HG03108 (cell line): ENCODE measurements at regions not wholly inside any gene's neighbourhood (a gene's known extent, or its start where the extent isn't known, plus 50 kb on each side); places are given as distances from the start of the nearest gene placed in this dataset.

Source experiments
- ATAC-seq: cut with Tn5 transposase; IDR thresholded peaks from one replicate; pipeline ENCODE4 v1.9.1; 2021; ENCODE audit warnings: moderate library complexity; ENCODE audit not compliant: unreplicated experiment

- no peak for ATAC-seq
Observed at GRCh38 chr5:174399411-174399810, 325.0 kb upstream of the MSX2 start.

GRCh38 chr5:174400461-174400860 lies 323.9 kb upstream of the MSX2 start:
- ATAC-seq = no peak

- no peak for ATAC-seq
Observed at GRCh38 chr5:174401793-174402192, 322.6 kb upstream of the MSX2 start.

GRCh38 chr5:174402222-174402812 lies 322.1 kb upstream of the MSX2 start:
- ATAC-seq = no peak

GRCh38 chr5:174404848-174405247 lies 319.5 kb upstream of the MSX2 start:
- no peak for ATAC-seq

GRCh38 chr5:174409070-174409469 lies 315.3 kb upstream of the MSX2 start:
- ATAC-seq = no peak

- no peak for ATAC-seq
Observed at GRCh38 chr5:174409971-174410370, 314.4 kb upstream of the MSX2 start.

GRCh38 chr5:174410716-174411478 lies 313.5 kb upstream of the MSX2 start:
- no peak for ATAC-seq

- no peak for ATAC-seq
Observed at GRCh38 chr5:174411479-174411819, 312.9 kb upstream of the MSX2 start.

GRCh38 chr5:174412374-174412773 lies 312.0 kb upstream of the MSX2 start:
- ATAC-seq = no peak

GRCh38 chr5:174412941-174413340 lies 311.4 kb upstream of the MSX2 start:
- ATAC-seq = no peak

- no peak for ATAC-seq
Observed at GRCh38 chr5:174413567-174414314, 310.6 kb upstream of the MSX2 start.

- no peak for ATAC-seq
Observed at GRCh38 chr5:174414315-174414710, 310.1 kb upstream of the MSX2 start.

GRCh38 chr5:174418809-174419539 lies 305.4 kb upstream of the MSX2 start:
- no peak for ATAC-seq

GRCh38 chr5:174419540-174420132 lies 304.7 kb upstream of the MSX2 start:
- no peak for ATAC-seq

GRCh38 chr5:174420651-174421407 lies 303.6 kb upstream of the MSX2 start:
- no peak for ATAC-seq

GRCh38 chr5:174421408-174421805 lies 303.0 kb upstream of the MSX2 start:
- no peak for ATAC-seq

- no peak for ATAC-seq
Observed at GRCh38 chr5:174423558-174423957, 300.8 kb upstream of the MSX2 start.

GRCh38 chr5:174424219-174425053 lies 299.9 kb upstream of the MSX2 start:
- no peak for ATAC-seq
